ENCODE measurements at regions not wholly inside any gene's neighbourhood (a gene's known extent, or its start where the extent isn't known, plus 50 kb on each side); places are given as distances from the start of the nearest gene placed in this dataset.

- no peaks in the 10 kb centered on the region; the same call in 2 of the 3 replicates for H3K36me3 Mint-ChIP-seq (ENCODE audit: low read depth)
These were observed 200.8 kb downstream of the HUNK start for GRCh38 chr21:32073593-32073992.

More at GRCh38 chr21:32073593-32073992, 200.8 kb downstream of the HUNK start:
- Mint-ChIP-seq H3K27ac (no peak overlapping the region), H3K27me3 (ENCODE audit: insufficient read depth, low read depth, poor library complexity) (peaks cover 6% of the 10 kb centered on the region), H3K9me3 (no peaks in the 10 kb centered on the region), H3K4me1 (peaks cover 5% of the 10 kb centered on the region; the same call in 1 of the 3 replicates), H3K4me3 (no peak overlapping the region)
- H3K9me2 ChIP-seq (ENCODE audit: insufficient read depth), result no peaks in the 10 kb centered on the region
- H3K4me3 ChIP-seq, result no peak overlapping the region
- H3F3A ChIP-seq (replicated peaks; ENCODE audit: low read depth), result no peaks in the 10 kb centered on the region
- H3K27ac ChIP-seq (ENCODE audit: low read depth), result no peak overlapping the region
- H3K27me3 ChIP-seq (ENCODE audit: insufficient read depth), result no peaks in the 10 kb centered on the region
- H3K36me3 ChIP-seq (ENCODE audit: insufficient read depth), result no peaks in the 10 kb centered on the region
- H4K20me1 ChIP-seq (replicated peaks; ENCODE audit: insufficient read depth), result no peaks in the 10 kb centered on the region
- TF ChIP-seq JUNB (IDR thresholded peaks at IDR 0.05; ENCODE audit: unreplicated experiment), result no peak
- TF ChIP-seq ZNF462 (CRISPR knock-in tag; IDR thresholded peaks at IDR 0.05), result no peak
- TF ChIP-seq POLR2AphosphoS5 (IDR thresholded peaks at IDR 0.05; ENCODE audit: low read depth), result no peak
- TF ChIP-seq ETS1 (IDR thresholded peaks at IDR 0.05), result no peak
- no peak for TF ChIP-seq ZNF114 (CRISPR knock-in tag; IDR thresholded peaks at IDR 0.05)
- no peak for TF ChIP-seq ZNF331 (CRISPR knock-in tag; IDR thresholded peaks at IDR 0.05; ENCODE audit: low read depth)
- TF ChIP-seq REST (IDR thresholded peaks at IDR 0.05; ENCODE audit: unreplicated experiment), result no peak
- TF ChIP-seq CTCF (conservative IDR thresholded peaks at IDR 0.05; ENCODE audit: low read depth in 2 of 2), result no peak
- TF ChIP-seq CREB1 (CRISPR knock-in tag; IDR thresholded peaks at IDR 0.05; ENCODE audit: low read depth), result no peak
- no peak for TF ChIP-seq NANOG (IDR thresholded peaks at IDR 0.05; ENCODE audit: borderline replicate concordance)
- no peak for TF ChIP-seq EZH2 (IDR thresholded peaks at IDR 0.05; ENCODE audit: low read depth, unreplicated experiment)
- no peak for TF ChIP-seq EZH2phosphoT487 (IDR thresholded peaks at IDR 0.05; ENCODE audit: unreplicated experiment)
- no peak for TF ChIP-seq STAT1 (IDR thresholded peaks at IDR 0.05; ENCODE audit: unreplicated experiment)
- H3K4me1 ChIP-seq (ENCODE audit: insufficient read depth), result 0 out of 2 replicates have a peak, but pooled peaks cover 3% of the 10 kb centered on the region
- H3K79me2 ChIP-seq (replicated peaks; ENCODE audit: insufficient read depth), result no peaks in the 10 kb centered on the region
- peak overlapping the region; percentile 80 for H2AFZ ChIP-seq
- DNase-seq (ENCODE audit: low spot score) (no peak), ATAC-seq (no peak)
- H3K4me2 ChIP-seq, result no peak overlapping the region
